ENCODE measurements at regions not wholly inside any gene's neighbourhood (a gene's known extent, or its start where the extent isn't known, plus 50 kb on each side); places are given as distances from the start of the nearest gene placed in this dataset.

GRCh38 chr14:58923751-58924405 is 264.6 kb upstream of the DAAM1 start:
- no peaks in the 10 kb centered on the region for H3K36me3 Mint-ChIP-seq
- H3K27ac Mint-ChIP-seq = no peak overlapping the region
- peaks cover 0 to 5% (median 1%) of the 10 kb centered on the region in 3 donors for H3K27me3 Mint-ChIP-seq (ENCODE audit: low read depth in 3 of 3)
- Histone ChIP-seq H3K4me2 (replicated peaks; ENCODE audit: extremely low read depth, low read length, poor library complexity, severe bottlenecking) (no peak overlapping the region), H4K20me1 (ENCODE audit: insufficient read depth, low read length) (no peaks in the 10 kb centered on the region), H3K36me3 (replicated peaks in 1 of 2; ENCODE audit: control insufficient read depth in 1 of 2, insufficient read depth in 2 of 2, low read length in 2 of 2) (no peaks in the 10 kb centered on the region), H3K27me3 (ENCODE audit: control insufficient read depth in 2 of 2, insufficient read depth in 2 of 2, low read length in 2 of 2) (no peaks in the 10 kb centered on the region), H3K79me2 (ENCODE audit: insufficient read depth, low read length) (no peaks in the 10 kb centered on the region), H3K9me3 (replicated peaks in 1 of 2; ENCODE audit: control insufficient read depth in 1 of 2, insufficient read depth in 1 of 2, low read length in 2 of 2) (peaks cover 0 to 4% of the 10 kb centered on the region in 2 donors), H3K27ac (ENCODE audit: low read depth in 1 of 2, low read length in 2 of 2) (no peak overlapping the region), H3K9ac (ENCODE audit: insufficient read depth, low read length, poor library complexity, severe bottlenecking) (no peak overlapping the region), H2AFZ (ENCODE audit: insufficient read depth, low read depth, low read length, poor library complexity, severe bottlenecking) (no peak overlapping the region), H3K4me3 (replicated peaks in 1 of 3; ENCODE audit: low read depth in 2 of 3, low read length in 3 of 3) (no peak overlapping the region), H3K4me1 (ENCODE audit: control insufficient read depth in 1 of 2, insufficient read depth in 2 of 2, low read length in 2 of 2) (no peaks in the 10 kb centered on the region)
- intact Hi-C loops (cut with micrococcal nuclease) = no loop called here
- no peak for DNase-seq
- WGBS (ENCODE audit: insufficient coverage) = 100% methylated on average over 1 of the region's 7 CpGs
- H3K4me3 Mint-ChIP-seq = no peak overlapping the region
- no peaks in the 10 kb centered on the region for H3K4me1 Mint-ChIP-seq
- TF ChIP-seq CTCF (IDR thresholded peaks at IDR 0.05) = no peak
- H3K9me3 Mint-ChIP-seq = peaks cover 1 to 6% (median 4%) of the 10 kb centered on the region in 7 donors

GRCh38 chr14:58941629-58942028 is 246.8 kb upstream of the DAAM1 start:
- no peaks in the 10 kb centered on the region for H3K79me2 ChIP-seq (ENCODE audit: insufficient read depth, low read length)
- no peak overlapping the region for H2AFZ ChIP-seq (ENCODE audit: insufficient read depth, low read depth, low read length, poor library complexity, severe bottlenecking)
- peaks cover 0 to 11% (median 7%) of the 10 kb centered on the region in 7 donors for H3K9me3 Mint-ChIP-seq
- DNase-seq = no peak
- no peaks in the 10 kb centered on the region for H4K20me1 ChIP-seq (ENCODE audit: insufficient read depth, low read length)
- WGBS (ENCODE audit: insufficient coverage) = no CpG with 5 or more reads among the region's 2 CpGs
- no peak overlapping the region for H3K27ac Mint-ChIP-seq
- H3K4me3 ChIP-seq (replicated peaks in 1 of 3; ENCODE audit: low read depth in 2 of 3, low read length in 3 of 3) = no peak overlapping the region
- no peak overlapping the region for H3K4me3 Mint-ChIP-seq
- peaks cover 0 to 5% (median 0%) of the 10 kb centered on the region in 3 donors for H3K27me3 Mint-ChIP-seq (ENCODE audit: low read depth in 3 of 3)
- H3K9me3 ChIP-seq (replicated peaks in 1 of 2; ENCODE audit: control insufficient read depth in 1 of 2, insufficient read depth in 1 of 2, low read length in 2 of 2) = peaks cover 0 to 14% of the 10 kb centered on the region in 2 donors
- no peaks in the 10 kb centered on the region for H3K4me1 Mint-ChIP-seq
- H3K4me1 ChIP-seq (ENCODE audit: control insufficient read depth in 1 of 2, insufficient read depth in 2 of 2, low read length in 2 of 2) = no peaks in the 10 kb centered on the region
- no peaks in the 10 kb centered on the region for H3K27me3 ChIP-seq (ENCODE audit: control insufficient read depth in 2 of 2, insufficient read depth in 2 of 2, low read length in 2 of 2)
- no peak overlapping the region for H3K4me2 ChIP-seq (replicated peaks; ENCODE audit: extremely low read depth, low read length, poor library complexity, severe bottlenecking)
- H3K36me3 ChIP-seq (replicated peaks in 1 of 2; ENCODE audit: control insufficient read depth in 1 of 2, insufficient read depth in 2 of 2, low read length in 2 of 2) = no peaks in the 10 kb centered on the region
- H3K36me3 Mint-ChIP-seq = no peaks in the 10 kb centered on the region
- no peak for TF ChIP-seq CTCF (IDR thresholded peaks at IDR 0.05)
- no peak overlapping the region for H3K27ac ChIP-seq (ENCODE audit: low read depth in 1 of 2, low read length in 2 of 2)
- H3K9ac ChIP-seq (ENCODE audit: insufficient read depth, low read length, poor library complexity, severe bottlenecking) = no peak overlapping the region
- intact Hi-C loops (cut with micrococcal nuclease) = no loop called here

Measured in CD14-positive monocyte (primary cell).